HCT116 (cell line): ENCODE measurements at regions not wholly inside any gene's neighbourhood (a gene's known extent, or its start where the extent isn't known, plus 50 kb on each side); places are given as distances from the start of the nearest gene placed in this dataset.

Experiments used
- ATAC-seq: fragments of 200-7000 bp; cut with Tn5 transposase; 2 replicates; pipeline ENCODE4 v1.9.1; 2020; ENCODE audit warnings: mild to moderate bottlenecking, moderate library complexity
- BruUV-seq: library from RNA; stranded (reverse); fragments of 400-500 nt; replicated peaks from 2 replicates; lab custom pipeline; 2021; lab: Mats Ljungman, UMichigan
- CTCF ChIA-PET: fragments of 300-600 bp; sonication (Branson Sonifier 250); formaldehyde crosslinking; loops from one replicate; lab custom pipeline; 2021; ENCODE audit warnings: antibody characterized with exemption; lab: Charles Lee
- POLR2A ChIA-PET: fragments of 300-600, 350-600 bp; sonication (Branson Sonifier 250); formaldehyde crosslinking; loops from one replicate; lab custom pipeline; 2021; ENCODE audit warnings: antibody characterized with exemption; lab: Charles Lee
- RAD21 ChIA-PET, 2 experiments: fragments of 300-600 bp; sonication (Branson Sonifier 250); formaldehyde crosslinking; loops; one replicate each; lab custom pipeline; 2023; ENCODE audit warnings: low total read pairs in 2 of 2; ENCODE audit not compliant: uncharacterized antibody in 2 of 2, unreplicated experiment in 2 of 2, low non-redundant PET in 1 of 2; lab: Charles Lee
- DNase-seq: peaks from one replicate; pipeline ENCODE4 v3.0.0-alpha.2; 2010; ENCODE audit warnings: low read depth, low spot score
- H2AFZ ChIP-seq: fragments of 200-600 bp; shearing (Covaris generic), sonication (generic); 2 replicates; pipeline ENCODE4 v1.6.1; 2017; ENCODE audit warnings: low read depth, mixed run types, mixed read lengths, antibody characterized with exemption, low read length; ENCODE audit not compliant: poor library complexity, severe bottlenecking
- H3K27ac ChIP-seq: 2 replicates; pipeline ENCODE4 v1.5.1; 2012; ENCODE audit warnings: low read depth, low read length
- H3K27me3 ChIP-seq: fragments of 200-600 bp; sonication (generic); 2 replicates; pipeline ENCODE4 v1.6.1; 2016; ENCODE audit warnings: mixed run types, low read length, mixed read lengths; ENCODE audit not compliant: insufficient read depth
- H3K36me3 ChIP-seq, 2 experiments: fragments of 200-500 bp in 1 of 2; fragments of 200-600 bp in 1 of 2; sonication (Bioruptor generic) in 1 of 2; sonication (generic) in 1 of 2; 2 replicates each; pipeline versions ENCODE4 v1.5.1 to v1.6.1; 2014 to 2016; ENCODE audit warnings: low read length in 2 of 2, inconsistent platforms in 1 of 2, mixed read lengths in 1 of 2, mixed run types in 1 of 2; ENCODE audit not compliant: insufficient read depth in 2 of 2, control insufficient read depth in 1 of 2
- H3K4me1 ChIP-seq, 2 experiments: fragments of 200-600 bp in 1 of 2; sonication (generic) in 1 of 2; 2 replicates each; pipeline versions ENCODE4 v1.5.1 to v1.6.1; 2012 to 2017; ENCODE audit warnings: low read length in 2 of 2, inconsistent platforms in 1 of 2, mild to moderate bottlenecking in 1 of 2, mixed read lengths in 1 of 2, mixed run types in 1 of 2, moderate library complexity in 1 of 2; ENCODE audit not compliant: insufficient read depth in 2 of 2, control insufficient read depth in 1 of 2
- H3K4me2 ChIP-seq: fragments of 200-600 bp; sonication (generic); 2 replicates; pipeline ENCODE4 v1.6.1; 2017; ENCODE audit warnings: mixed run types, low read length, mixed read lengths
- H3K4me3 ChIP-seq, 2 experiments: fragments of 200-600 bp in 1 of 2; sonication (generic) in 1 of 2; replicated peaks in 1 of 2; 2 replicates each; pipeline ENCODE4 v1.5.1; 2011 to 2016; ENCODE audit warnings: low read length in 2 of 2, control low read depth in 1 of 2, low read depth in 1 of 2, mild to moderate bottlenecking in 1 of 2, mixed read lengths in 1 of 2, mixed run types in 1 of 2
- H3K79me2 ChIP-seq: fragments of 200-600 bp; sonication (generic); 2 replicates; pipeline ENCODE4 v1.6.1; 2017; ENCODE audit warnings: mild to moderate bottlenecking, mixed run types, low read length, moderate library complexity, mixed read lengths; ENCODE audit not compliant: insufficient read depth
- H3K9ac ChIP-seq: fragments of 200-600 bp; sonication (generic); 2 replicates; pipeline ENCODE4 v1.6.1; 2016; ENCODE audit warnings: low read length, mixed read lengths
- H3K9me2 ChIP-seq: fragments of 200-600 bp; sonication (generic), shearing (Covaris generic); 2 replicates; pipeline ENCODE4 v1.6.1; 2017; ENCODE audit warnings: mixed run types, mild to moderate bottlenecking, moderate library complexity; ENCODE audit not compliant: insufficient read depth
- H3K9me3 ChIP-seq, 2 experiments: fragments of 200-500 bp in 1 of 2; fragments of 200-600 bp in 1 of 2; sonication (Bioruptor generic) in 1 of 2; sonication (generic) in 1 of 2; 2 replicates each; pipeline ENCODE4 v1.6.1; 2014 to 2017; ENCODE audit warnings: low read length in 2 of 2, mixed read lengths in 2 of 2, inconsistent platforms in 1 of 2, low read depth in 1 of 2, mild to moderate bottlenecking in 1 of 2, mixed run types in 1 of 2, moderate library complexity in 1 of 2; ENCODE audit not compliant: control insufficient read depth in 1 of 2, insufficient read depth in 1 of 2
- H4K20me1 ChIP-seq: fragments of 200-600 bp; sonication (generic), shearing (Covaris generic); 2 replicates; pipeline ENCODE4 v1.6.1; 2017; ENCODE audit warnings: mixed run types, mild to moderate bottlenecking, moderate library complexity; ENCODE audit not compliant: insufficient read depth
- CEBPB ChIP-seq: IDR thresholded peaks from 2 replicates; pipeline ENCODE4 v1.6.1; 2012; ENCODE audit warnings: low read depth
- CTCF ChIP-seq, 3 experiments: fragments of 200-600 bp in 1 of 3; sonication (generic) in 1 of 3; IDR thresholded peaks in 2 of 3; conservative IDR thresholded peaks in 1 of 3; 2 replicates each; pipeline ENCODE4 v1.5.1; 2012 to 2017; ENCODE audit warnings: low read depth in 2 of 3, low read length in 2 of 3, antibody characterized with exemption in 1 of 3, borderline replicate concordance in 1 of 3, control low read depth in 1 of 3, mild to moderate bottlenecking in 1 of 3, mixed read lengths in 1 of 3, mixed run types in 1 of 3, moderate library complexity in 1 of 3; ENCODE audit not compliant: insufficient read depth in 1 of 3
- ELF1 ChIP-seq: IDR thresholded peaks from 2 replicates; pipeline ENCODE4 v1.6.1; 2012; ENCODE audit warnings: low read depth, borderline replicate concordance
- EZH2 ChIP-seq: fragments of 200-600 bp; sonication (generic); IDR thresholded peaks from 2 replicates; pipeline ENCODE4 v1.6.1; 2017; ENCODE audit warnings: antibody characterized with exemption, mixed run types
- EZH2phosphoT487 ChIP-seq: fragments of 200-600 bp; IDR thresholded peaks from 2 replicates; pipeline ENCODE4 v1.6.1; 2018; ENCODE audit warnings: antibody characterized with exemption, borderline replicate concordance
- JUND ChIP-seq: IDR thresholded peaks from 2 replicates; pipeline ENCODE4 v1.6.1; 2012
- POLR2A ChIP-seq: IDR thresholded peaks from 2 replicates; pipeline ENCODE4 v1.7.0; 2011; ENCODE audit warnings: borderline replicate concordance; ENCODE audit not compliant: insufficient read depth, insufficient read length; ENCODE audit errors: extremely low read depth
- POLR2AphosphoS5 ChIP-seq: IDR thresholded peaks from 2 replicates; pipeline ENCODE4 v1.6.1; 2011; ENCODE audit warnings: mild to moderate bottlenecking, low read depth, low read length, moderate library complexity
- RAD21 ChIP-seq: IDR thresholded peaks from 2 replicates; pipeline ENCODE4 v1.6.1; 2012; ENCODE audit warnings: low read depth, mild to moderate bottlenecking
- SP1 ChIP-seq: IDR thresholded peaks from 2 replicates; pipeline ENCODE4 v1.6.1; 2012; ENCODE audit warnings: low read depth
- SRF ChIP-seq: IDR thresholded peaks from 2 replicates; pipeline ENCODE4 v1.6.1; 2012; ENCODE audit warnings: low read depth
- TCF7L2 ChIP-seq: IDR thresholded peaks from 2 replicates; pipeline ENCODE4 v1.7.0; 2011; ENCODE audit warnings: borderline replicate concordance, inconsistent platforms; ENCODE audit not compliant: insufficient read depth, insufficient read length; ENCODE audit errors: extremely low read depth
- YY1 ChIP-seq: IDR thresholded peaks from 2 replicates; pipeline ENCODE4 v1.6.1; 2011; ENCODE audit warnings: low read length, low read depth, moderate library complexity, mild to moderate bottlenecking; ENCODE audit not compliant: insufficient replicate concordance; ENCODE audit errors: extremely low read depth
- ZBTB33 ChIP-seq: IDR thresholded peaks from 2 replicates; pipeline ENCODE4 v1.6.1; 2011; ENCODE audit warnings: mild to moderate bottlenecking, low read length, moderate library complexity; ENCODE audit not compliant: insufficient replicate concordance; ENCODE audit errors: extremely low read depth
- intact Hi-C: fragments of 100-400 bp; cut with micrococcal nuclease; formaldehyde crosslinking; loops from 2 replicates; pipeline ENCODE4 v1.10.0; 2022
- TF ChIP-seq, protein P1 (sequence below): IDR thresholded peaks from 2 replicates; pipeline ENCODE4 v1.6.1; 2012
- TF ChIP-seq, protein P2 (sequence below): IDR thresholded peaks from 2 replicates; pipeline ENCODE4 v1.6.1; 2012

DNA sequence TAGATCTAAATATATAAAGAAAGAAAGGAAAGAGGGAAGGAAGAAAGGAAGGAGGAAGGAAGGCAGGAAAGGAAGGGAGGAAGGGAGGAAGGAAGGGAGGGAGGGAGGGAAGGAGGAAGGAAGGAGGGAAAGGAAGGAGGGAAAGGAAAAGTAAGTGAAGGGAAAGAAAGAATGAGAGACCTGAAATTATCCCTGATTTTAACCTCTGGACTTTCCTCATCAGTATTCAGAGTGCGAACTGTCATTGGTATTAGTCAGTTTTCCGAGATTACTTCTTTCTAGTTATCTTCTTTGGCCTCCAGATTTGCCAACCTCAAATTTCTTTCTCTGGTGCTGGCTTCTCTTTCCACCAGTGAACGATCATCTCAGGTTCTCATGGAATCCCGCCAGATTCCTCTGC lies 215.5 kb upstream of the FN1 start:
- Histone ChIP-seq H3K79me2 (no peaks in the 10 kb centered on the region), H3K27ac (no peak overlapping the region), H3K36me3 (no peaks in the 10 kb centered on the region), H3K27me3 (no peaks in the 10 kb centered on the region), H3K9me3 (no peaks in the 10 kb centered on the region), H4K20me1 (no peaks in the 10 kb centered on the region), H3K4me3 (no peak overlapping the region), H2AFZ (no peak overlapping the region), H3K4me1 (no peaks in the 10 kb centered on the region), H3K9me2 (no peaks in the 10 kb centered on the region), H3K4me2 (no peak overlapping the region), H3K9ac (no peak overlapping the region)
- POLR2A ChIA-PET = no interaction called here
- ATAC-seq (no peak), DNase-seq (no peak)
- RAD21 ChIA-PET = no interaction called here
- CTCF ChIA-PET = no interaction called here
- BruUV-seq = no TSS peak
- no peak for TF ChIP-seq EZH2
- no peak for TF ChIP-seq POLR2AphosphoS5
- no peak for TF ChIP-seq SRF
- no peak for TF ChIP-seq ELF1
- no peak for TF ChIP-seq EZH2phosphoT487
- TF ChIP-seq SP1 = no peak
- TF ChIP-seq JUND = no peak
- TF ChIP-seq, protein P1, sequence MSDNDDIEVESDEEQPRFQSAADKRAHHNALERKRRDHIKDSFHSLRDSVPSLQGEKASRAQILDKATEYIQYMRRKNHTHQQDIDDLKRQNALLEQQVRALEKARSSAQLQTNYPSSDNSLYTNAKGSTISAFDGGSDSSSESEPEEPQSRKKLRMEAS = no peak
- TF ChIP-seq POLR2A = no peak
- TF ChIP-seq TCF7L2 = no peak
- intact Hi-C loops = no loop called here

GRCh38 chr2:215644233-215644897 lies 208.5 kb upstream of the FN1 start:
- Histone ChIP-seq H3K79me2 (no peaks in the 10 kb centered on the region), H3K4me3 (no peak overlapping the region), H3K4me1 (no peaks in the 10 kb centered on the region), H3K27me3 (no peaks in the 10 kb centered on the region), H3K4me2 (no peak overlapping the region), H3K9ac (no peak overlapping the region), H4K20me1 (no peaks in the 10 kb centered on the region), H2AFZ (no peak overlapping the region), H3K27ac (no peak overlapping the region), H3K36me3 (no peaks in the 10 kb centered on the region), H3K9me3 (no peaks in the 10 kb centered on the region), H3K9me2 (no peaks in the 10 kb centered on the region)
- intact Hi-C loops = no loop called here
- ATAC-seq (no peak), DNase-seq (no peak)
- POLR2A ChIA-PET = no interaction called here
- RAD21 ChIA-PET = no interaction called here
- CTCF ChIA-PET = no interaction called here
- BruUV-seq = no TSS peak
- TF ChIP-seq CEBPB (no peak), CTCF (IDR thresholded peaks at IDR 0.05 in 2 of 3, conservative IDR thresholded peaks at IDR 0.05 in 1 of 3; ENCODE audit: borderline replicate concordance in 1 of 3, insufficient read depth in 1 of 3, low read depth in 2 of 3, low read length in 2 of 3) (no peak), SP1 (no peak), EZH2phosphoT487 (no peak), YY1 (no peak), RAD21 (no peak), TCF7L2 (no peak), SRF (no peak), POLR2A (no peak), ZBTB33 (no peak)
- TF ChIP-seq, protein P2, sequence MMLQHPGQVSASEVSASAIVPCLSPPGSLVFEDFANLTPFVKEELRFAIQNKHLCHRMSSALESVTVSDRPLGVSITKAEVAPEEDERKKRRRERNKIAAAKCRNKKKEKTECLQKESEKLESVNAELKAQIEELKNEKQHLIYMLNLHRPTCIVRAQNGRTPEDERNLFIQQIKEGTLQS = no peak
- TF ChIP-seq, protein P1 = no peak
